HG03064 (cell line): ENCODE measurements at regions not wholly inside any gene's neighbourhood (a gene's known extent, or its start where the extent isn't known, plus 50 kb on each side); places are given as distances from the start of the nearest gene placed in this dataset.

ENCODE experiments used
- ATAC-seq: cut with Tn5 transposase; IDR thresholded peaks from one replicate; pipeline ENCODE4 v1.9.1; 2021; ENCODE audit warnings: low read depth; ENCODE audit not compliant: unreplicated experiment

GRCh38 chr20:52823303-52823702 lies 148.9 kb upstream of the TSHZ2 start:
- no peak for ATAC-seq

GRCh38 chr20:52820641-52821292 lies 151.4 kb upstream of the TSHZ2 start:
- no peak for ATAC-seq

- no peak for ATAC-seq
These were observed 153.7 kb upstream of the TSHZ2 start for GRCh38 chr20:52818491-52818890.

DNA sequence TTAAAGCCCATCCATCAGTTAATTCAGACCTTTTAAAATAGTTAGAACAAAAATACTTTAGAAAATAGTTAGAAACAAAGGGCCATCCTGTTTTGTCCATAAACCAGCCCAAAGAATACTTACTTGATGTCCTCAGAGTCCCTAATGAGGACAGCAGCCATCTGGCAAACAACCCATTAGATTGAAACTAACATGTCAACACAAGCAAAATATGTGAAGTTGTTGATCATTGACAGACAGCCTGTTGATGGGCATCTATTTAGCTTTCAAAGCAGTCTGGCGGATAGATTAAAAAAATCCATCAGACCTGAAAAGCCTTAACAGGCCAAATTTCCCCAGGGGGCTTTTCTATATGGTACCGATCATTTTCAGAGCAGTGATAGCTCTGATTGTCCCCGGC lies 154.2 kb upstream of the TSHZ2 start:
- ATAC-seq, result no peak

DNA sequence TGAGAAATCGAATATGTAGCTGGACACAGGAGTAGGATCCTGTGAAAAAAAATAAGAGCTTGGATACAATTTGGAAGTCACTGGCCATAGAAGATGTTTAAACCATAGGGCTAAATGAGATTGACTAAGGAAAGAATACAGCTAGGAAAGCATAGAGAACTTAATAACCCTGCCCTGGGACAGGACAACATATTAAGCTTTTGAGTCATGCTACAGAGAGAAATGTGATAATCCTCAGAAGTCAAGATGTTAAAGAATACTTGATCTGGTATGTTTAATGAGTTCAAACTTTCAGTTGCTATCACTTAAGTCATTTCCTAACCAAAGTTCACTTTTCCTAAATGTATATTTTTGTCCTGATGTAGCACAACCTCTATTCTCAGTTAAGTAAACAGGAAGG lies 154.6 kb upstream of the TSHZ2 start:
- no peak for ATAC-seq

DNA sequence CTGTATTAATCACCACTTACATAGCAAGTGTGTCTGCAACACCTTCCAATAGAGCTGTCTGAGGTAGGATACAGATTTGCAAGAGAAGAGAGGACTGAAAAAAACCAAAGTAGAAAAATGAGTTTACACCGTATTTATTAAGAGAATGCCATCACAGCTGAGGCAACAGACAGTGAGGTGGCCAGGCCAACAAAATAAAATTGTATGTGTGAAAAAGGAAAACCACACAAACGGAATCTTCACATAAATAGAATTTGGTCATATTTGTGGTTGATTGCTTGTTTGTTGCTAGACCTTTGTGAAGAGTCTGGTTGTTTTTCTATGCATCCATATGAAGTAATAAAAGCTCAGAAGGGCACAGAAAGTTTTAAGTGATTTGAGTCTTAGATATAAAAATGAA lies 157.8 kb upstream of the TSHZ2 start:
- ATAC-seq, result no peak

GRCh38 chr20:52812231-52812847 lies 159.8 kb upstream of the TSHZ2 start:
- no peak for ATAC-seq

DNA sequence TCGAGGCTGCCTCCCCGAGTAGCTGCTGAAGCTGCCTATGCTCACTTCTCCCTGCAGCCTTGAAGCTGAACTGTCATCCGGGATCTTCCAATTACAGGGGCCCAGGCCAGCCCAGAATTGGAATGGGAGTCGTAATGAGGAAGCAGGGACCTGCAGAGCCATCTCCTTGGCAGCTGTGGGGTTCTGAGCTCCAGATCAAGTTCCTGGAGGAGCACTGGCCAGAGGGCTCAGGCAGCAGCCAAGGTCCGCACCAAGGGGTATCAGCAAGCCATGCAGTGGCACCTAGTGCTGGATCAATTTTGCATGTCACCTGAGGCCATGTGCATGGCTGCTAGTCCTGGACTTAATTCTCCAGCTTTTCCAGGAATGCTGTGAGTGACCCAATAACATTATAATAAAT lies 163.2 kb upstream of the TSHZ2 start:
- no peak for ATAC-seq

- ATAC-seq, result no peak
These were observed 165.2 kb upstream of the TSHZ2 start for GRCh38 chr20:52806918-52807317.

DNA sequence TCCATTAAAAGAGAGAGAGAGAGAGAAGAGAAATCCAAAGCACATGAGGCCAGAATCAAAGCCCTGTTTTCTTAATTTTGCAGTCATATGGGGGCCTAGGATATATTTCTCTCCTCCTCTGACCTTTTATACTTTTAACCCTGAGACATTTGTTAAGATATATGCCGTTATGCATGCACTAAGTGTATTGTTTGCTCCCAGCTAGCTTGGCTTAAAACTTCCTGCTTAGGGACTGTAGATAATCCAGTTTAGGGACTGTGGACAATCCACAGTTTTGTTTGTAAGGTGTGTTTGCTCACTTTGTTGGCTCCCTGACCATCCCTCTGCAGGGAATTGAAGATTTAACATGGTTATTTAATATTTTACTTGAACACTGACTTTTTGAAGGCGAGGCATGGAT lies 166.3 kb upstream of the TSHZ2 start:
- no peak for ATAC-seq

- no peak for ATAC-seq
These were observed 166.9 kb upstream of the TSHZ2 start for GRCh38 chr20:52805296-52805571.

DNA sequence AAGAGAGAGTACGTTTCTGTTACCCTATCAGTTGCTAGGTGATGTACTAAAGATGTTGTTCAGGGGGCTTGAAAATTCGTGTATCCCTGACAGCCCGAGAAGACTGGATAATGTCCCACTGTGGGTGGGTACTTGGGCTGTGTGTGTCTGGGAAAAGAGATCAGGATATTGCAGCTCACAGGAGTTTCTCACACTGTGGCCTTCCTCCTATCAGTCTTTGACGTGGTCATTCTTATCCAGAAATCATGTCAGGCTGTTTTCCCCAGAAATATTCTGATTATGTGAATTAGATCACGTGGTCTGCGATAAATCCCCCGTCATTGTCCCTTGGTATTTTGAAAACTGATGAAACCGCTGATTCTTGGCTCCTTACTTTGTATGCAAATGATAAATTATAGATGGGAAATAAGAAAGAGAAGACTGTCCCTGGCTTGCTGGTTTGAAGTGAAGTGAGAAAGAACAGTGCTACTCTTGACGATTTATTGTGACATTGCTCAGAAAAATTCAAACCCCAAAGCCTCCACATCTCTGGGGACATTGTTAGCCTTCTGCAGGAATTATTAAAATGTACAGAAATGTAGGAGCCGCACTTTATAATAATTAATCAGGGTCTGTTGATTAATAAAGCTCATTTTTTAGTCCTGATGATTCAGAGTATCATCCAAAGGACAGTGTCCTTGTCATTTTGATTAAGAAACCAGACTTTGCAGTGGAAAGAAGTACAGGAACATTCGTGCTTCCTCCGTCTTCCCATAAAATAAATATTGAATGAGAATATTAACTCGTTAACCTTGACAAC lies 167.5 kb upstream of the TSHZ2 start:
- ATAC-seq, result no peak

DNA sequence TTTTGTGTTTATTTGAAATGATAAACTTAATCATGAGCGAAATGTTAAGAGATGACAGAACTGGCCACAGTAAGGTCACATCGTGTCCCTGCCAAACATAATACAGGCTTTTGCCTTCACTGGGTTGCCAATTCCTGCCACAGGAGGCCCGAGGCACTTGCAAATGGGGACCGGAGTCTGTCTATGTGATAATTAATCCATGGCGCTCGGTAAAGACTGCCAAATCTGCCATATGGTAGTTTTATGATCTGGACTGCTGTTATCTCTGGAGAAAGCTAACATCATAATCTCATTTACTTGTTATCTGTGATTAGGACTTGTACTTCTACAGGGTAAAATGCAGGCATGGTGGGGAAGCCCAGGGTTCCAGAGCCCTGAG lies 170.5 kb upstream of the TSHZ2 start:
- no peak for ATAC-seq

DNA sequence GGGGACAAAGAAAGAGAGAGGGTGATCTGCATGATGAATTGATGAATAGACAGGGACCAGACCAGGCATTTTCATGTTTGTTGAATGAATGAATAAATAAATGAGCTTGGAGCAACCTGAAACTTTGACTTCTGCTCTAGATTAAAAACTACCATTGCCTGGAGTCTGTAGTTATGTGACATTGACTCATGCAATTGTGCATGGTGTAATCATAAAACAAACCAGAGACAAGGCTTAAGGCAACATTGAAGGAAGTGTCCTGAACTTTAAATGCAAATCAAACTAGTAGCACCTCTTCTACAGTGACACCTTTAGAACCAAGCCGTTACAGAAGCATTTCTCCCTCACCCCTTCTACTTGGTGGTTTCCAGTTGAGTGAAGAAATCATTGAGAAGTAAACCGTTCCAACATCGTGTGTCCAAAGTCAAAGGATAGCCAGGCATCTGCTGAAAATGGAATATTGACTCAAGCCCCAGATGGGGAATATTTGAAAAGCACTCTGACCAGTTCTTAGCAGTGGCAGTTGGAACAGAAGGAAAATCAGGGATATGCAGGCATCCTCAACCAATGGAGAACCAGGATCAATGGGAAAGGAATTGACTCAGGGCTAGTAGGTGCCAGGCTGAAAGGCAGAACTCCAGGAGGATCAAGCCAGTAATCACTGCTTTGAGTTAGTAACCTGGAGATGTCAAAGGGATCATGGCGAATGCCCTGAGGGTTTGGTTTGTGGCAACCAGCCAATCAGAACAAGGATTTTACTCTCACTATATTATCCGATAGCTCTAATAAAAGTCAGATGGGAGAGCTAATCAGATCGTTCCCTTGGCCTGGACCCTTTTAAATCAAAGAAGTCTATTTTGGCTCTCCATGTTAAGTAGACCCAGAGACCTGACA lies 171.2 kb upstream of the TSHZ2 start:
- no peak for ATAC-seq

DNA sequence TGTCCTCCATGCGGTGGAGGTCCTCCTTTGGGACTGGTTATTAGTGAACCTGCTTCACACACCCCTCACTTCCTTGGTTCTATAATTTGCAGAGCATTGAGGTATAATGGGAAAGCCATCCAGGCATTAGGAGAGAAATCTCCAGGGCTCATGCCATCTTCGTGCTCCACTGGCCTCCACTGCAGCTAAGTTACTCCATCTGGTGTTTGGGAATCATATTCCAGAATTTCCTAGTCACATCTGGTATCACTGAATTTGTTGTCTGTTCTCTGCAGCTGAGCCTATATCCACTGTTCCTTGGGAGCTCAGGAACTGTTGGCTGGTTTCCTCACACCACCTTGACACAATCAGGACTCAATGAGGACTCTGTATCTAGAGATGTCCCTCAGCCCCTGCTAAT lies 173.0 kb upstream of the TSHZ2 start:
- ATAC-seq, result no peak

- ATAC-seq, result no peak
These were observed 174.0 kb upstream of the TSHZ2 start for GRCh38 chr20:52798124-52798523.

DNA sequence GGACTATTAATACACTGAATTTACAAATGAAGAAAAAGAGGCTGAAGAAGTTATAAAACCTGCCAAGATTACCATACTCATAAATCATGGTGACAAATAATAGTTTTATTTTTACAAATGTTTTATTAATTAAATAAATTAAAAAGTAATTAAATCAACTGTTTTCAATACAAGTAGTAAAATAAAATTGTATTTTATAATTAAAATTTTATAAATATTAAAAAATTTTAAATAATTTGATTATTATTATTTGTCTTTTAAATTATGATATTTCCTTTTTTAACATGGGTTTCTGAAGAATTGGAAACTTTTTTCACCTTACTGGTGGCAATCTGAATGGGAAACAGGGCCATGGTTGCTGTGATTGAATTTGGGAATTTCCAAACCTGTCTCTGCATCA lies 177.3 kb upstream of the TSHZ2 start:
- no peak for ATAC-seq

- no peak for ATAC-seq
These were observed 178.7 kb upstream of the TSHZ2 start for GRCh38 chr20:52793339-52793963.

- ATAC-seq, result no peak
These were observed 181.1 kb upstream of the TSHZ2 start for GRCh38 chr20:52791091-52791490.

- no peak for ATAC-seq
These were observed 182.4 kb upstream of the TSHZ2 start for GRCh38 chr20:52789716-52790115.

- no peak for ATAC-seq
These were observed 184.2 kb upstream of the TSHZ2 start for GRCh38 chr20:52787962-52788361.
